GM12878 (cell line): ENCODE measurements at regions not wholly inside any gene's neighbourhood (a gene's known extent, or its start where the extent isn't known, plus 50 kb on each side); places are given as distances from the start of the nearest gene placed in this dataset.

Experiments
- ATAC-seq: fragments of 200-7000 bp; cut with Tn5 transposase; 3 replicates; pipeline ENCODE4 v1.9.1; 2020; ENCODE audit warnings: mild to moderate bottlenecking, moderate library complexity
- BruUV-seq: library from RNA; stranded (reverse); fragments of 400-500 nt; replicated peaks from 2 replicates; lab custom pipeline; 2021; lab: Mats Ljungman, UMichigan
- CTCF ChIA-PET: fragments of 300-600 bp; sonication (Branson Sonifier 250); formaldehyde crosslinking; extraction: SDS; loops from one replicate; lab custom pipeline; 2021; ENCODE audit warnings: inconsistent platforms; lab: Yijun Ruan, JAX
- POLR2A ChIA-PET: fragments of 350-600 bp; formaldehyde crosslinking; extraction: SDS; loops from one replicate; lab custom pipeline; 2021; ENCODE audit warnings: inconsistent platforms; lab: Charles Lee
- RAD21 ChIA-PET: fragments of 300-600 bp; sonication (Branson Sonifier 250); formaldehyde crosslinking; loops from one replicate; lab custom pipeline; 2023; ENCODE audit warnings: antibody characterized with exemption; ENCODE audit not compliant: unreplicated experiment; lab: Charles Lee
- SMC1A ChIA-PET: fragments of 300-600 bp; sonication (Branson Sonifier 250); formaldehyde crosslinking; loops from one replicate; lab custom pipeline; 2023; ENCODE audit not compliant: unreplicated experiment, uncharacterized antibody; lab: Charles Lee
- DNase-seq: peaks from one replicate; pipeline ENCODE4 v3.0.0-alpha.2; 2011; ENCODE audit warnings: low read depth, low spot score
- FAIRE-seq: peaks from 3 replicates; lab custom pipeline; 2011; peaks lifted over from hg19 to GRCh38; lab: Jason Lieb, UNC
- H2AFZ ChIP-seq: 2 replicates; pipeline ENCODE4 v1.6.0; 2011; ENCODE audit warnings: low read depth, low read length, control low read depth; ENCODE audit not compliant: control insufficient read depth
- H3K27ac ChIP-seq: 2 replicates; pipeline ENCODE4 v1.5.1; 2011; ENCODE audit warnings: control low read depth; ENCODE audit not compliant: control insufficient read depth, insufficient read depth
- H3K27me3 ChIP-seq, 2 experiments: replicated peaks in 1 of 2; 2 replicates each; pipeline versions ENCODE4 v1.6.0 to v1.6.1; 2011; ENCODE audit warnings: low read length in 1 of 2; ENCODE audit not compliant: control insufficient read depth in 2 of 2, insufficient read depth in 2 of 2
- H3K36me3 ChIP-seq, 2 experiments: 2 replicates each; pipeline ENCODE4 v1.5.1; 2011; ENCODE audit warnings: low read length in 1 of 2; ENCODE audit not compliant: control insufficient read depth in 2 of 2, insufficient read depth in 2 of 2
- H3K4me1 ChIP-seq: 2 replicates; pipeline ENCODE4 v1.6.1; 2011; ENCODE audit warnings: mild to moderate bottlenecking, low read length, moderate library complexity, mixed read lengths; ENCODE audit not compliant: control insufficient read depth, insufficient read depth
- H3K4me2 ChIP-seq: 2 replicates; pipeline ENCODE4 v1.6.0; 2011; ENCODE audit warnings: control low read depth; ENCODE audit not compliant: control insufficient read depth, insufficient read depth
- H3K4me3 ChIP-seq: fragments of 200-600 bp; sonication (generic); 2 replicates; pipeline ENCODE4 v1.5.1; 2016
- H3K79me2 ChIP-seq: 2 replicates; pipeline ENCODE4 v1.6.0; 2011; ENCODE audit warnings: low read length; ENCODE audit not compliant: control insufficient read depth, insufficient read depth
- H3K9ac ChIP-seq: 2 replicates; pipeline ENCODE4 v1.8.0; 2011; ENCODE audit warnings: low read length, control low read depth, mixed read lengths; ENCODE audit not compliant: control insufficient read depth, insufficient read depth
- H3K9me3 ChIP-seq: replicated peaks from 3 replicates; pipeline ENCODE4 v1.5.1; 2011; ENCODE audit warnings: mild to moderate bottlenecking, low read length; ENCODE audit not compliant: control insufficient read depth, insufficient read depth
- H4K20me1 ChIP-seq: 2 replicates; pipeline ENCODE4 v1.6.0; 2011; ENCODE audit not compliant: control insufficient read depth, insufficient read depth
- BCL3 ChIP-seq: IDR thresholded peaks from 2 replicates; pipeline ENCODE4 v1.6.1; 2011; ENCODE audit warnings: borderline replicate concordance, low read depth, mild to moderate bottlenecking, moderate library complexity, low read length; ENCODE audit not compliant: insufficient read depth, poor library complexity, severe bottlenecking
- BMI1 ChIP-seq: fragments of 450-650 bp; IDR thresholded peaks from 2 replicates; pipeline ENCODE4 v1.6.1; 2016; ENCODE audit warnings: mild to moderate bottlenecking, moderate library complexity, borderline replicate concordance
- CBFB ChIP-seq: IDR thresholded peaks from 2 replicates; pipeline ENCODE4 v1.6.1; 2016; ENCODE audit warnings: antibody characterized with exemption, low read depth
- JUNB ChIP-seq: IDR thresholded peaks from 2 replicates; pipeline ENCODE4 v1.6.1; 2016; ENCODE audit warnings: antibody characterized with exemption, mild to moderate bottlenecking
- MTA3 ChIP-seq: IDR thresholded peaks from 2 replicates; pipeline ENCODE4 v1.6.1; 2012; ENCODE audit warnings: low read length, inconsistent platforms, borderline replicate concordance
- MYC ChIP-seq: IDR thresholded peaks from 2 replicates; pipeline ENCODE4 v1.6.1; 2011; ENCODE audit warnings: mild to moderate bottlenecking, low read length, moderate library complexity, inconsistent platforms; ENCODE audit not compliant: insufficient read depth, insufficient replicate concordance, insufficient read length, severe bottlenecking
- POLR2AphosphoS5 ChIP-seq: IDR thresholded peaks from 2 replicates; pipeline ENCODE4 v1.6.1; 2011; ENCODE audit warnings: mild to moderate bottlenecking, low read length, inconsistent platforms
- SP1 ChIP-seq: IDR thresholded peaks from one replicate; pipeline ENCODE4 v1.6.1; 2011; ENCODE audit warnings: low read depth, low read length
- WGBS: methylation state at CpG from one replicate; pipeline ENCODE4 v1.1.6; 2016; ENCODE audit warnings: low lambda C conversion rate; ENCODE audit not compliant: insufficient replicate concordance, insufficient coverage; ENCODE audit errors: missing lambda C conversion rate; 5-methylcytosine and 5-hydroxymethylcytosine counted together
- in situ Hi-C: fragments of 300-500 bp; cut with MboI; formaldehyde crosslinking; loops from 9 replicates; pipeline ENCODE4 v1.14.3; 2018; ENCODE audit warnings: mixed read lengths
- intact Hi-C: fragments of 100-400 bp; cut with micrococcal nuclease; formaldehyde crosslinking; loops from one replicate; pipeline ENCODE4 v1.14.2; 2022; ENCODE audit not compliant: unreplicated experiment

GRCh38 chr18:76643996-76644395 lies 149.0 kb upstream of the ZNF516 start (continued):
- TF ChIP-seq MTA3 (no peak), SP1 (no peak), POLR2AphosphoS5 (no peak), CBFB (no peak), BMI1 (no peak)

DNA sequence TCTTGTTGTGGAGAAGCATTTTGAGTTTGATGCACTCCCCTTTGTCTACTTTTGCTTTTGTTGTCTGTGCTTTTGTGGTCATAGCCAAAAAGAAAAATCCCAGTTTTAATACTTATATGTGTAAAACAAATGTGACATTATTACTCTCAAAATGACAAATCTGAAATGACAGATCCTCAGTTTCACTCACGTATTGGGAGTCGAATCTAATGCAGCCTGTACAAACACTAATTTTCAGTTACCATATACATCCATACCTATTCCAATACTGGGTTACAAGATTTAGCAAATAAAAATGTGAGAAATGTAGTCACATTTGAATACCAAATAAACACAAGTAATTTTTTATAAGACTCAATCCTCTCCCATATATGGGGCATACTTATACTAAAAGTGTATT lies 148.2 kb upstream of the ZNF516 start:
- TF ChIP-seq BCL3 (no peak), JUNB (0 out of 2 replicates have a peak, but pooled peaks have one; percentile 19), MYC (no peak)
- POLR2A ChIA-PET = no interaction called here
- SMC1A ChIA-PET = no interaction called here
- no peaks in the 10 kb centered on the region for H3K79me2 ChIP-seq
- H3K9me3 ChIP-seq = no peaks in the 10 kb centered on the region
- DNase-seq (no peak), ATAC-seq (no peak), FAIRE-seq (no peak)
- no peak overlapping the region for H3K4me3 ChIP-seq
- H3K27me3 ChIP-seq = peaks cover 0 to 3% of the 10 kb centered on the region in 2 experiments; a peak in 2 of 4 replicates
- H3K27ac ChIP-seq = no peak overlapping the region
- no peak overlapping the region for H3K4me2 ChIP-seq
- no peaks in the 10 kb centered on the region for H3K36me3 ChIP-seq
- no peaks in the 10 kb centered on the region for H4K20me1 ChIP-seq
- RAD21 ChIA-PET = no interaction called here
- no peak overlapping the region for H2AFZ ChIP-seq
- intact Hi-C loops = no loop called here
- WGBS = 2% methylated on average over 2 of the region's 2 CpGs
- H3K9ac ChIP-seq = no peak overlapping the region
- in situ Hi-C loops = no loop called here
- no TSS peak for BruUV-seq
- CTCF ChIA-PET = no interaction called here
- H3K4me1 ChIP-seq = no peaks in the 10 kb centered on the region
